SK-N-SH (cell line): ENCODE measurements at regions not wholly inside any gene's neighbourhood (a gene's known extent, or its start where the extent isn't known, plus 50 kb on each side); places are given as distances from the start of the nearest gene placed in this dataset.

ENCODE experiments used
- CHD2 ChIP-seq: fragments of 150-350 bp; IDR thresholded peaks from 2 replicates; pipeline ENCODE4 v1.6.1; 2018; ENCODE audit warnings: low read length; ENCODE audit not compliant: partially characterized antibody
- EP300 ChIP-seq, 2 experiments: IDR thresholded peaks; 2 replicates each; pipeline versions ENCODE4 v1.4.0 to v1.6.1; 2012; ENCODE audit warnings: borderline replicate concordance in 1 of 2, low read depth in 1 of 2, low read length in 1 of 2
- TF ChIP-seq, protein P1 (sequence below): IDR thresholded peaks from 2 replicates; pipeline ENCODE4 v1.4.0; 2012; ENCODE audit warnings: low read depth
- TF ChIP-seq, protein P2 (sequence below): fragments of 150-350 bp; IDR thresholded peaks from 2 replicates; pipeline ENCODE4 v1.6.1; 2016; ENCODE audit warnings: mild to moderate bottlenecking, low read depth, low read length
- TF ChIP-seq, protein P3 (sequence below): fragments of 200-600 bp; sonication (generic); IDR thresholded peaks from 2 replicates; pipeline ENCODE4 v1.6.1; 2017; ENCODE audit warnings: antibody characterized with exemption, mild to moderate bottlenecking, moderate library complexity

DNA sequence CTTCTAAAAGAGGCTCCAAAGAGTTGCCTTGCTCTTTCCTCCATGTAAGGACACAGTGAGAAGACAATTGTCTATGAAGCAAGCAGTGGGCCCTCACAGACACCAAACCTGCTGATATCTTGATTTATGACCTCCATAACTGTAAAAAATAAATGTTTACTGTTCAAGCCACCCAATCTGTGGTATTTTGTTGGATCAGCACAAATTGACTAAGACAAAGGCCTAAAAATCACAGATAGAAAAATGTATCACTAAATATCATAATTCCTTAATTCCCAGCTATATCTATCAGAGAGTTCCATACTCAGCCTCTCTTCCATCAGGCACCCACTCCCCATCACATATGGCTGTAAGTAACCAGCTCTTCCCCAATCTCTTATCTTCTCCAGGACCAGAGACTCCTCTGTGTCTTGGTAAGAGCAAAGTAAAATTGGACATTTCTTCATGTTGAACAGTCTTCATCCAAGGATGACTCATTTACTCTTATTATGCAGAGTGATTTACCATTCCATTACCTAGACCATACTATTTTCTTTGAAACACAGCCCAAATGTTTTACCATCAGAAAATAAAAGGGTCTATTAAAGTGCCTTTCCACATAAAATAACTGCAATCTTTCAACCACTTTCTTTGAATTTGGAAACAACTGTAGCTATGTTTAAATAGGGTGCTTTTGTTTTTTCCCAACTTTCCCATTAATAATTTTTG, 503.6 kb downstream of the MRPL39 start:
- TF ChIP-seq EP300 (IDR thresholded peaks at IDR 0.05; ENCODE audit: borderline replicate concordance in 1 of 2, low read depth in 1 of 2, low read length in 1 of 2) (peak in 1 of 2 experiments; percentile 82; a peak in 2 of 4 replicates), CHD2 (no peak)
- TF ChIP-seq, protein P1, sequence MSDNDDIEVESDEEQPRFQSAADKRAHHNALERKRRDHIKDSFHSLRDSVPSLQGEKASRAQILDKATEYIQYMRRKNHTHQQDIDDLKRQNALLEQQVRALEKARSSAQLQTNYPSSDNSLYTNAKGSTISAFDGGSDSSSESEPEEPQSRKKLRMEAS = no peak
- TF ChIP-seq, protein P2, sequence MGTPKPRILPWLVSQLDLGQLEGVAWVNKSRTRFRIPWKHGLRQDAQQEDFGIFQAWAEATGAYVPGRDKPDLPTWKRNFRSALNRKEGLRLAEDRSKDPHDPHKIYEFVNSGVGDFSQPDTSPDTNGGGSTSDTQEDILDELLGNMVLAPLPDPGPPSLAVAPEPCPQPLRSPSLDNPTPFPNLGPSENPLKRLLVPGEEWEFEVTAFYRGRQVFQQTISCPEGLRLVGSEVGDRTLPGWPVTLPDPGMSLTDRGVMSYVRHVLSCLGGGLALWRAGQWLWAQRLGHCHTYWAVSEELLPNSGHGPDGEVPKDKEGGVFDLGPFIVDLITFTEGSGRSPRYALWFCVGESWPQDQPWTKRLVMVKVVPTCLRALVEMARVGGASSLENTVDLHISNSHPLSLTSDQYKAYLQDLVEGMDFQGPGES = no peak
- TF ChIP-seq, protein P3, sequence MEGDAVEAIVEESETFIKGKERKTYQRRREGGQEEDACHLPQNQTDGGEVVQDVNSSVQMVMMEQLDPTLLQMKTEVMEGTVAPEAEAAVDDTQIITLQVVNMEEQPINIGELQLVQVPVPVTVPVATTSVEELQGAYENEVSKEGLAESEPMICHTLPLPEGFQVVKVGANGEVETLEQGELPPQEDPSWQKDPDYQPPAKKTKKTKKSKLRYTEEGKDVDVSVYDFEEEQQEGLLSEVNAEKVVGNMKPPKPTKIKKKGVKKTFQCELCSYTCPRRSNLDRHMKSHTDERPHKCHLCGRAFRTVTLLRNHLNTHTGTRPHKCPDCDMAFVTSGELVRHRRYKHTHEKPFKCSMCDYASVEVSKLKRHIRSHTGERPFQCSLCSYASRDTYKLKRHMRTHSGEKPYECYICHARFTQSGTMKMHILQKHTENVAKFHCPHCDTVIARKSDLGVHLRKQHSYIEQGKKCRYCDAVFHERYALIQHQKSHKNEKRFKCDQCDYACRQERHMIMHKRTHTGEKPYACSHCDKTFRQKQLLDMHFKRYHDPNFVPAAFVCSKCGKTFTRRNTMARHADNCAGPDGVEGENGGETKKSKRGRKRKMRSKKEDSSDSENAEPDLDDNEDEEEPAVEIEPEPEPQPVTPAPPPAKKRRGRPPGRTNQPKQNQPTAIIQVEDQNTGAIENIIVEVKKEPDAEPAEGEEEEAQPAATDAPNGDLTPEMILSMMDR = no peak
